CD14-positive monocyte (primary cell): ENCODE measurements at regions not wholly inside any gene's neighbourhood (a gene's known extent, or its start where the extent isn't known, plus 50 kb on each side); places are given as distances from the start of the nearest gene placed in this dataset.

Experiments used
- DNase-seq, 3 donors: peaks; one replicate each; pipeline ENCODE4 v3.0.0-alpha.2; 2011 to 2022
- H2AFZ ChIP-seq: 2 replicates; pipeline ENCODE4 v1.6.0; 2012; ENCODE audit warnings: mild to moderate bottlenecking, low read depth, low read length, inconsistent platforms; ENCODE audit not compliant: insufficient read depth, poor library complexity, severe bottlenecking
- H3K27ac ChIP-seq, 2 donors: 1 replicate in 1 of 2; 2 replicates in 1 of 2; pipeline ENCODE4 v1.5.1; 2012 to 2013; ENCODE audit warnings: low read length in 2 of 2, control low read depth in 1 of 2, inconsistent platforms in 1 of 2, low read depth in 1 of 2, mild to moderate bottlenecking in 1 of 2
- H3K27me3 ChIP-seq, 2 donors: one replicate each; pipeline versions ENCODE4 v1.6.0 to v1.6.1; 2011 to 2013; ENCODE audit warnings: low read length in 2 of 2; ENCODE audit not compliant: control insufficient read depth in 2 of 2, insufficient read depth in 2 of 2
- H3K36me3 ChIP-seq, 2 donors: replicated peaks in 1 of 2; 1 replicate in 1 of 2; 2 replicates in 1 of 2; pipeline versions ENCODE4 v1.5.1 to v1.6.1; 2012 to 2013; ENCODE audit warnings: low read length in 2 of 2, control low read depth in 1 of 2, inconsistent platforms in 1 of 2, mild to moderate bottlenecking in 1 of 2; ENCODE audit not compliant: insufficient read depth in 2 of 2, control insufficient read depth in 1 of 2
- H3K4me1 ChIP-seq, 2 donors: 1 replicate in 1 of 2; 2 replicates in 1 of 2; pipeline versions ENCODE4 v1.5.1 to v1.6.1; 2012 to 2013; ENCODE audit warnings: low read length in 2 of 2, control low read depth in 1 of 2, inconsistent platforms in 1 of 2, mild to moderate bottlenecking in 1 of 2, moderate library complexity in 1 of 2; ENCODE audit not compliant: insufficient read depth in 2 of 2, control insufficient read depth in 1 of 2
- H3K4me2 ChIP-seq: replicated peaks from 2 replicates; pipeline ENCODE3; 2012; ENCODE audit warnings: low read length, moderate library complexity, mild to moderate bottlenecking; ENCODE audit not compliant: poor library complexity, severe bottlenecking; ENCODE audit errors: extremely low read depth
- H3K4me3 ChIP-seq, 3 experiments: fragments of 200-600 bp in 1 of 3; sonication (generic) in 1 of 3; replicated peaks in 1 of 3; 1 replicate in 2 of 3; 2 replicates in 1 of 3; pipeline ENCODE4 v1.5.1; 2011 to 2013; ENCODE audit warnings: low read length in 3 of 3, mild to moderate bottlenecking in 3 of 3, control low read depth in 2 of 3, low read depth in 2 of 3, inconsistent platforms in 1 of 3, moderate library complexity in 1 of 3
- H3K79me2 ChIP-seq: 2 replicates; pipeline ENCODE4 v1.6.0; 2012; ENCODE audit warnings: mild to moderate bottlenecking, control low read depth, inconsistent platforms, low read length, moderate library complexity; ENCODE audit not compliant: insufficient read depth
- H3K9ac ChIP-seq: 2 replicates; pipeline ENCODE4 v1.6.0; 2017; ENCODE audit warnings: low read length, mild to moderate bottlenecking; ENCODE audit not compliant: insufficient read depth, poor library complexity, severe bottlenecking
- H3K9me3 ChIP-seq, 2 donors: replicated peaks in 1 of 2; 1 replicate in 1 of 2; 2 replicates in 1 of 2; pipeline versions ENCODE4 v1.5.1 to v1.6.1; 2012 to 2013; ENCODE audit warnings: low read length in 2 of 2, control low read depth in 1 of 2; ENCODE audit not compliant: control insufficient read depth in 1 of 2, insufficient read depth in 1 of 2
- H4K20me1 ChIP-seq: 2 replicates; pipeline ENCODE4 v1.6.0; 2012; ENCODE audit warnings: mild to moderate bottlenecking, low read length, control low read depth, moderate library complexity; ENCODE audit not compliant: insufficient read depth
- H3K27ac Mint-ChIP-seq, 7 donors: one replicate each; pipeline ENCODE4 v1.8.0; 2020; ENCODE audit warnings: mild to moderate bottlenecking in 7 of 7, mixed read lengths in 7 of 7, moderate library complexity in 6 of 7, inconsistent platforms in 2 of 7
- H3K27me3 Mint-ChIP-seq, 3 donors: one replicate each; pipeline ENCODE4 v1.8.0; 2021 to 2022; ENCODE audit warnings: low read depth in 3 of 3, mild to moderate bottlenecking in 3 of 3, mixed read lengths in 3 of 3, moderate library complexity in 3 of 3, inconsistent platforms in 1 of 3
- H3K36me3 Mint-ChIP-seq, 2 donors: one replicate each; pipeline ENCODE4 v1.8.0; 2020; ENCODE audit warnings: mixed read lengths in 2 of 2, inconsistent platforms in 1 of 2, mild to moderate bottlenecking in 1 of 2
- H3K4me1 Mint-ChIP-seq: one replicate; pipeline ENCODE4 v1.8.0; 2020; ENCODE audit warnings: mild to moderate bottlenecking, mixed read lengths
- H3K4me3 Mint-ChIP-seq, 2 donors: one replicate each; pipeline ENCODE4 v1.8.0; 2020; ENCODE audit warnings: mild to moderate bottlenecking in 2 of 2, mixed read lengths in 2 of 2, moderate library complexity in 1 of 2
- H3K9me3 Mint-ChIP-seq, 7 donors: one replicate each; pipeline ENCODE4 v1.8.0; 2020 to 2022; ENCODE audit warnings: mixed read lengths in 7 of 7, mild to moderate bottlenecking in 6 of 7, moderate library complexity in 6 of 7, inconsistent platforms in 2 of 7
- WGBS: methylation state at CpG from one replicate; pipeline ENCODE4 v1.1.5; 2013; ENCODE audit warnings: missing lambda C conversion rate; ENCODE audit not compliant: insufficient coverage; 5-methylcytosine and 5-hydroxymethylcytosine counted together
- intact Hi-C, 2 donors: fragments of 100-400 bp; cut with micrococcal nuclease; formaldehyde crosslinking; loops; one replicate each; pipeline versions ENCODE4 v1.15.0 to v1.15.1; 2023
- TF ChIP-seq, protein P1 (sequence below): fragments of 200-600 bp; IDR thresholded peaks from one replicate; pipeline ENCODE4 v1.8.0; 2022; ENCODE audit warnings: antibody characterized with exemption, mild to moderate bottlenecking

GRCh38 chr22:47898946-47899345 lies 1136.5 kb downstream of the TBC1D22A start:
- no peaks in the 10 kb centered on the region for H3K27me3 Mint-ChIP-seq
- Histone ChIP-seq H3K4me2 (no peak overlapping the region), H3K27me3 (no peaks in the 10 kb centered on the region), H3K9ac (no peak overlapping the region), H2AFZ (no peak overlapping the region), H3K9me3 (peaks cover 0 to under 1% of the 10 kb centered on the region in 2 donors), H3K4me3 (no peak overlapping the region), H3K79me2 (no peaks in the 10 kb centered on the region), H3K27ac (no peak overlapping the region), H3K4me1 (no peaks in the 10 kb centered on the region), H3K36me3 (no peaks in the 10 kb centered on the region), H4K20me1 (no peaks in the 10 kb centered on the region)
- TF ChIP-seq, protein P1, sequence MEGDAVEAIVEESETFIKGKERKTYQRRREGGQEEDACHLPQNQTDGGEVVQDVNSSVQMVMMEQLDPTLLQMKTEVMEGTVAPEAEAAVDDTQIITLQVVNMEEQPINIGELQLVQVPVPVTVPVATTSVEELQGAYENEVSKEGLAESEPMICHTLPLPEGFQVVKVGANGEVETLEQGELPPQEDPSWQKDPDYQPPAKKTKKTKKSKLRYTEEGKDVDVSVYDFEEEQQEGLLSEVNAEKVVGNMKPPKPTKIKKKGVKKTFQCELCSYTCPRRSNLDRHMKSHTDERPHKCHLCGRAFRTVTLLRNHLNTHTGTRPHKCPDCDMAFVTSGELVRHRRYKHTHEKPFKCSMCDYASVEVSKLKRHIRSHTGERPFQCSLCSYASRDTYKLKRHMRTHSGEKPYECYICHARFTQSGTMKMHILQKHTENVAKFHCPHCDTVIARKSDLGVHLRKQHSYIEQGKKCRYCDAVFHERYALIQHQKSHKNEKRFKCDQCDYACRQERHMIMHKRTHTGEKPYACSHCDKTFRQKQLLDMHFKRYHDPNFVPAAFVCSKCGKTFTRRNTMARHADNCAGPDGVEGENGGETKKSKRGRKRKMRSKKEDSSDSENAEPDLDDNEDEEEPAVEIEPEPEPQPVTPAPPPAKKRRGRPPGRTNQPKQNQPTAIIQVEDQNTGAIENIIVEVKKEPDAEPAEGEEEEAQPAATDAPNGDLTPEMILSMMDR: no peak
- WGBS: no CpG with 5 or more reads among the region's 3 CpGs
- DNase-seq: no peak
- no peak overlapping the region for H3K27ac Mint-ChIP-seq
- peaks cover 0 to 9% (median 4%) of the 10 kb centered on the region in 7 donors for H3K9me3 Mint-ChIP-seq
- H3K36me3 Mint-ChIP-seq: no peaks in the 10 kb centered on the region
- H3K4me3 Mint-ChIP-seq: no peak overlapping the region
- H3K4me1 Mint-ChIP-seq: no peaks in the 10 kb centered on the region
- intact Hi-C loops: no loop called here

DNA sequence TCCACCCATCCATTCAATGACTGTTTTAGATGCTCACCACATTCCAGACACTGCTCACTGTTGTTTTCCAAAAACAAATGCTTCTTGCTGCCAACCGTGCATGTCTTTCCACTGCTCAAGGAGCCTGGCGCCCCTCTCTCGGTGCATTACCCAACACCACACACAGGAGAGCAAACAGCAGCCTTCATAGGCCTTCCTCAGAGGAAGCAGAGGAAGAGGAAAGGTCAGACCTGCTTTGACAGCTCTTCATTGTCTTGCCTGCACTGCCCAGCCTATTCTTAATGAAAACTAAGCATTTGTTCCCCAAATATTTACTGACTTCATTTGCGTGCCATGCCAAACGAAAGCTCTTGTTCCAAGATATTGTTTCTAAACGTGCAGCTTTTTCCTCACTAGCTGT lies 1129.2 kb downstream of the TBC1D22A start:
- Mint-ChIP-seq H3K27me3 (peaks cover 0 to 8% (median 0%) of the 10 kb centered on the region in 3 donors), H3K4me1 (no peaks in the 10 kb centered on the region), H3K36me3 (no peaks in the 10 kb centered on the region), H3K27ac (no peak overlapping the region), H3K4me3 (no peak overlapping the region), H3K9me3 (peaks cover 0 to 15% (median 9%) of the 10 kb centered on the region in 7 donors)
- H3K9ac ChIP-seq: no peak overlapping the region
- no peak overlapping the region for H3K4me3 ChIP-seq
- peaks cover 3 to 12% of the 10 kb centered on the region in 2 donors for H3K9me3 ChIP-seq
- H3K4me1 ChIP-seq: no peaks in the 10 kb centered on the region
- no peaks in the 10 kb centered on the region for H3K36me3 ChIP-seq
- no peak overlapping the region for H2AFZ ChIP-seq
- H4K20me1 ChIP-seq: no peaks in the 10 kb centered on the region
- H3K27me3 ChIP-seq: no peaks in the 10 kb centered on the region
- intact Hi-C loops: no loop called here
- no peak for DNase-seq
- WGBS: 80% methylated on average over 6 of the region's 6 CpGs
- H3K79me2 ChIP-seq: no peaks in the 10 kb centered on the region
- no peak overlapping the region for H3K27ac ChIP-seq
- TF ChIP-seq, protein P1: no peak
- no peak overlapping the region for H3K4me2 ChIP-seq
